CD8-positive, alpha-beta memory T cell (primary cell): ENCODE measurements at regions not wholly inside any gene's neighbourhood (a gene's known extent, or its start where the extent isn't known, plus 50 kb on each side); places are given as distances from the start of the nearest gene placed in this dataset.

ENCODE experiments used
- CTCF ChIA-PET: fragments of 350-600 bp; sonication (Branson Sonifier 250); formaldehyde crosslinking; loops from one replicate; lab custom pipeline; 2021; ENCODE audit warnings: antibody characterized with exemption; lab: Charles Lee
- POLR2A ChIA-PET: fragments of 350-600 bp; sonication (Branson Sonifier 250); formaldehyde crosslinking; loops from one replicate; lab custom pipeline; 2021; ENCODE audit warnings: antibody characterized with exemption; lab: Charles Lee
- DNase-seq, 5 donors: peaks; one replicate each; pipeline versions ENCODE4 v3.0.0 to v3.0.0-alpha.2; 2020 to 2022; ENCODE audit warnings: mixed read lengths in 1 of 5
- H3K27ac ChIP-seq: one replicate; pipeline ENCODE4 v1.7.0; 2013; ENCODE audit warnings: low read depth, mild to moderate bottlenecking, low read length, moderate library complexity
- H3K27me3 ChIP-seq: 2 replicates; pipeline ENCODE4 v1.7.0; 2013; ENCODE audit warnings: low read length, mild to moderate bottlenecking; ENCODE audit not compliant: insufficient read depth, poor library complexity, severe bottlenecking
- H3K36me3 ChIP-seq: 2 replicates; pipeline ENCODE4 v1.7.0; 2013; ENCODE audit warnings: mild to moderate bottlenecking, low read length, moderate library complexity; ENCODE audit not compliant: insufficient read depth
- H3K4me1 ChIP-seq: 2 replicates; pipeline ENCODE4 v1.7.0; 2013; ENCODE audit warnings: mild to moderate bottlenecking, low read length, moderate library complexity; ENCODE audit not compliant: insufficient read depth
- H3K4me3 ChIP-seq: 2 replicates; pipeline ENCODE4 v1.7.0; 2013; ENCODE audit warnings: mild to moderate bottlenecking, low read length
- H3K9me3 ChIP-seq: 2 replicates; pipeline ENCODE4 v1.7.0; 2013; ENCODE audit warnings: mild to moderate bottlenecking, low read length
- H3K27ac Mint-ChIP-seq, 8 donors: one replicate each; pipeline ENCODE4 v1.8.0; 2020 to 2021; ENCODE audit warnings: mixed read lengths in 8 of 8, mild to moderate bottlenecking in 6 of 8, inconsistent platforms in 3 of 8, moderate library complexity in 3 of 8
- H3K27me3 Mint-ChIP-seq, 2 donors: one replicate each; pipeline ENCODE4 v1.8.0; 2020 to 2021; ENCODE audit warnings: mixed read lengths in 2 of 2, mild to moderate bottlenecking in 1 of 2, moderate library complexity in 1 of 2
- H3K36me3 Mint-ChIP-seq, 3 donors: one replicate each; pipeline ENCODE4 v1.8.0; 2020 to 2021; ENCODE audit warnings: mixed read lengths in 3 of 3, inconsistent platforms in 1 of 3, mild to moderate bottlenecking in 1 of 3
- H3K4me1 Mint-ChIP-seq, 3 donors: one replicate each; pipeline ENCODE4 v1.8.0; 2020 to 2021; ENCODE audit warnings: mixed read lengths in 3 of 3, inconsistent platforms in 1 of 3, mild to moderate bottlenecking in 1 of 3
- H3K4me3 Mint-ChIP-seq, 7 donors: one replicate each; pipeline ENCODE4 v1.8.0; 2020 to 2021; ENCODE audit warnings: mixed read lengths in 7 of 7, mild to moderate bottlenecking in 6 of 7, moderate library complexity in 4 of 7, inconsistent platforms in 2 of 7
- H3K9me3 Mint-ChIP-seq, 5 donors: one replicate each; pipeline ENCODE4 v1.8.0; 2020 to 2022; ENCODE audit warnings: mixed read lengths in 5 of 5, mild to moderate bottlenecking in 3 of 5, moderate library complexity in 2 of 5, inconsistent platforms in 1 of 5

GRCh38 chr6:51260003-51260402, 441.3 kb downstream of the TFAP2B start:
- Mint-ChIP-seq H3K27me3 (no peaks in the 10 kb centered on the region), H3K27ac (no peak overlapping the region), H3K4me3 (no peak overlapping the region), H3K36me3 (no peaks in the 10 kb centered on the region), H3K9me3 (peaks cover 0 to 10% (median 2%) of the 10 kb centered on the region in 5 donors), H3K4me1 (no peaks in the 10 kb centered on the region)
- CTCF ChIA-PET: no interaction called here
- H3K27me3 ChIP-seq: no peaks in the 10 kb centered on the region
- H3K4me3 ChIP-seq: no peak overlapping the region
- no peak for DNase-seq
- H3K4me1 ChIP-seq: no peaks in the 10 kb centered on the region
- no peak overlapping the region for H3K27ac ChIP-seq
- H3K36me3 ChIP-seq: no peaks in the 10 kb centered on the region
- no peaks in the 10 kb centered on the region for H3K9me3 ChIP-seq
- POLR2A ChIA-PET: no interaction called here

GRCh38 chr6:51261691-51262090, 443.0 kb downstream of the TFAP2B start:
- Mint-ChIP-seq H3K4me1 (no peaks in the 10 kb centered on the region), H3K27me3 (no peaks in the 10 kb centered on the region), H3K27ac (no peak overlapping the region), H3K36me3 (no peaks in the 10 kb centered on the region), H3K9me3 (peaks cover 0 to 17% (median 2%) of the 10 kb centered on the region in 5 donors), H3K4me3 (no peak overlapping the region)
- Histone ChIP-seq H3K4me3 (no peak overlapping the region), H3K36me3 (no peaks in the 10 kb centered on the region), H3K9me3 (no peaks in the 10 kb centered on the region), H3K27me3 (no peaks in the 10 kb centered on the region), H3K4me1 (no peaks in the 10 kb centered on the region), H3K27ac (no peak overlapping the region)
- no peak for DNase-seq
- ChIA-PET POLR2A (no interaction called here), CTCF (no interaction called here)

DNA sequence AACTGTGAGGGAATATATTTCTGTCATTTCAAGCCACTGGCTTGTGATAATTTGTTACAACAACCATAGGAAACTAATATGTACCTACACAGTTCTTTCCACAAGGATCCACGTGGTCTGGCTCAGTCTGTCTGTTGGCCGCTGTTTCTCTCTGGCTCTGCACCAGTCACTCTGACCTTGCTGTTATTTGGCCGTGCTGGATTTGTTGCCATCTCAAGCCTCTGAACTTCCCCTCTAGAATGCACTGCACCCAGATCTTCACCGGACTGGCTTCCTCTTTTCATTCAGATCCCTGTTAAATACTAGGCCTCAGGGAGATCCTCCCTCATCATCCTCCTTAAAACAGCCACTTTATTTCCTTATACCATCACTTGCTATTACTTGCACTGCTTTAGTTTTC, 446.8 kb downstream of the TFAP2B start:
- POLR2A ChIA-PET: no interaction called here
- Mint-ChIP-seq H3K27me3 (no peaks in the 10 kb centered on the region), H3K4me3 (no peak overlapping the region), H3K9me3 (peaks cover 0 to 13% (median 4%) of the 10 kb centered on the region in 5 donors), H3K36me3 (no peaks in the 10 kb centered on the region), H3K4me1 (no peaks in the 10 kb centered on the region), H3K27ac (no peak overlapping the region)
- no peak for DNase-seq
- Histone ChIP-seq H3K27ac (no peak overlapping the region), H3K4me3 (no peak overlapping the region), H3K36me3 (no peaks in the 10 kb centered on the region), H3K9me3 (no peaks in the 10 kb centered on the region), H3K4me1 (no peaks in the 10 kb centered on the region), H3K27me3 (no peaks in the 10 kb centered on the region)
- CTCF ChIA-PET: no interaction called here

DNA sequence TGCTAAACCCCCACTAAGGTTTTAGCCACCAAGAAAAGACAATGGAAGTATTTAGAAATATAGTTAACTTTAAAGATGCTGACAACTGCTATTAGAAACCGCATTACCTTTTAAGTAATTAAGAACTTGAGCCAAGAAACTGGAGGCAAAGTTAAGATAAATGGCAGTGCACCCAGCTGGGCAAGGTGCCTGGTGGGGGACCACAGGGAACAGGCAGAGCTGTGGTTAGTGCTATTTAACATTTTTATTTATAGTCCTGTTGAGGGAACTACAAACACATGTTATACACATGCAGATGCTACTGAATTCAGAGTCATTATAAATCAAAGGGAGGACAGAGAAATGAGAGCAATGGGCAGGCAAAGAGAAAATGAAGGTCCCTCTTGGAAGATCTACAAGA, 447.9 kb downstream of the TFAP2B start:
- Histone ChIP-seq H3K4me1 (no peaks in the 10 kb centered on the region), H3K27me3 (no peaks in the 10 kb centered on the region), H3K4me3 (no peak overlapping the region), H3K9me3 (no peaks in the 10 kb centered on the region), H3K27ac (no peak overlapping the region), H3K36me3 (no peaks in the 10 kb centered on the region)
- H3K4me1 Mint-ChIP-seq: no peaks in the 10 kb centered on the region
- no peaks in the 10 kb centered on the region for H3K36me3 Mint-ChIP-seq
- H3K27ac Mint-ChIP-seq: no peak overlapping the region
- no peak overlapping the region for H3K4me3 Mint-ChIP-seq
- ChIA-PET CTCF (no interaction called here), POLR2A (no interaction called here)
- no peak for DNase-seq
- no peaks in the 10 kb centered on the region for H3K27me3 Mint-ChIP-seq
- peaks cover 0 to 13% (median 4%) of the 10 kb centered on the region in 5 donors for H3K9me3 Mint-ChIP-seq

GRCh38 chr6:51268666-51269065, 450.0 kb downstream of the TFAP2B start:
- no peak overlapping the region for H3K4me3 ChIP-seq
- Mint-ChIP-seq H3K4me1 (no peaks in the 10 kb centered on the region), H3K36me3 (no peaks in the 10 kb centered on the region), H3K27me3 (no peaks in the 10 kb centered on the region), H3K9me3 (peaks cover 0 to 13% (median 4%) of the 10 kb centered on the region in 5 donors), H3K27ac (no peak overlapping the region), H3K4me3 (no peak overlapping the region)
- no peaks in the 10 kb centered on the region for H3K36me3 ChIP-seq
- no peaks in the 10 kb centered on the region for H3K27me3 ChIP-seq
- DNase-seq: no peak
- no peaks in the 10 kb centered on the region for H3K9me3 ChIP-seq
- ChIA-PET POLR2A (no interaction called here), CTCF (no interaction called here)
- no peak overlapping the region for H3K27ac ChIP-seq
- H3K4me1 ChIP-seq: no peaks in the 10 kb centered on the region

DNA sequence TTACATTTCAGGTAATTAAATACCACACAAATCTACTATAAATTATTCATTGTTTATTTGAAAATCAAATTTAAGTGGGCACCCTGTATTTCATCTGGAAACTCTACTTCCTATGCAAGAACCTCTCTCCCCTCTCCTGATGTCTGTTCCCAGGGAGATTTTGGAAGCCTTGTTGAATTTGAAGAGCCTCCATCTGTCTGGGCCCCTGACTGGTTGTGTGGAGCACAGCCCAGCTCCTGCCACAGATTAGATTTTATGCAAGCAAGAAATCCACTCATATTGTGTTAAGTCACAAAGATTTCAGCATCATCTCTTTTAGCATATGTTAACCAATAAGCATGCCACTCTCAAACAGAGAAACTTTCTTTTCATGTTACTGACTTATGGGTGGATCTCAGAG, 451.2 kb downstream of the TFAP2B start:
- H3K4me3 Mint-ChIP-seq: no peak overlapping the region
- H3K36me3 ChIP-seq: no peaks in the 10 kb centered on the region
- no peak overlapping the region for H3K4me3 ChIP-seq
- no peaks in the 10 kb centered on the region for H3K36me3 Mint-ChIP-seq
- no peak overlapping the region for H3K27ac Mint-ChIP-seq
- ChIA-PET CTCF (no interaction called here), POLR2A (no interaction called here)
- H3K4me1 ChIP-seq: no peaks in the 10 kb centered on the region
- H3K9me3 ChIP-seq: no peaks in the 10 kb centered on the region
- H3K9me3 Mint-ChIP-seq: peaks cover 0 to 13% (median 4%) of the 10 kb centered on the region in 5 donors
- no peak overlapping the region for H3K27ac ChIP-seq
- DNase-seq: no peak
- H3K4me1 Mint-ChIP-seq: no peaks in the 10 kb centered on the region
- H3K27me3 Mint-ChIP-seq: no peaks in the 10 kb centered on the region
- H3K27me3 ChIP-seq: no peaks in the 10 kb centered on the region

DNA sequence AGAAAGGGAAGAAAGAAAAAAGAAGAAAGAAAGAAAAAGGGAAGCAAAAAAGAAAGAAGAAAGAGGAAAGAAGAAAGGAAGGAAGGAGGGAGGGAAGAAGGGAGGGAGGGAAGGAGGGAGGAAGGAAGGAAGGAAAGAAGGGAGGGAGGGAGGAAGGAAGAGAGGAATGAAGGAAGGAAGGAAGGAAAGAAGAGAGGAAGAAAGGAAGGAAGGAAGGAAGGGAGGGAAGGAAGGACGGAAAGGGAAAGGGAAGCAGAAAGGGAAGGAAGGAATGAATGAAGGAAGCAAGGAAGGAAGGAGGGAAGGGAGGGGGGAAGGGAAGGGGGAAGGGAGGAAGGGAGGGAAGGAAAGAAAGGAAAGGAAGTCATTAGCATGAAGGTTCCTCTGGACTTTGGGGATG, 452.9 kb downstream of the TFAP2B start:
- Histone ChIP-seq H3K36me3 (no peaks in the 10 kb centered on the region), H3K27ac (no peak overlapping the region), H3K4me3 (no peak overlapping the region), H3K9me3 (no peaks in the 10 kb centered on the region), H3K4me1 (no peaks in the 10 kb centered on the region), H3K27me3 (no peaks in the 10 kb centered on the region)
- POLR2A ChIA-PET: no interaction called here
- no peaks in the 10 kb centered on the region for H3K27me3 Mint-ChIP-seq
- H3K4me3 Mint-ChIP-seq: no peak overlapping the region
- no peaks in the 10 kb centered on the region for H3K36me3 Mint-ChIP-seq
- no peak overlapping the region for H3K27ac Mint-ChIP-seq
- H3K4me1 Mint-ChIP-seq: no peaks in the 10 kb centered on the region
- H3K9me3 Mint-ChIP-seq: peaks cover 0 to 7% (median under 1%) of the 10 kb centered on the region in 5 donors
- DNase-seq: no peak
- CTCF ChIA-PET: no interaction called here

DNA sequence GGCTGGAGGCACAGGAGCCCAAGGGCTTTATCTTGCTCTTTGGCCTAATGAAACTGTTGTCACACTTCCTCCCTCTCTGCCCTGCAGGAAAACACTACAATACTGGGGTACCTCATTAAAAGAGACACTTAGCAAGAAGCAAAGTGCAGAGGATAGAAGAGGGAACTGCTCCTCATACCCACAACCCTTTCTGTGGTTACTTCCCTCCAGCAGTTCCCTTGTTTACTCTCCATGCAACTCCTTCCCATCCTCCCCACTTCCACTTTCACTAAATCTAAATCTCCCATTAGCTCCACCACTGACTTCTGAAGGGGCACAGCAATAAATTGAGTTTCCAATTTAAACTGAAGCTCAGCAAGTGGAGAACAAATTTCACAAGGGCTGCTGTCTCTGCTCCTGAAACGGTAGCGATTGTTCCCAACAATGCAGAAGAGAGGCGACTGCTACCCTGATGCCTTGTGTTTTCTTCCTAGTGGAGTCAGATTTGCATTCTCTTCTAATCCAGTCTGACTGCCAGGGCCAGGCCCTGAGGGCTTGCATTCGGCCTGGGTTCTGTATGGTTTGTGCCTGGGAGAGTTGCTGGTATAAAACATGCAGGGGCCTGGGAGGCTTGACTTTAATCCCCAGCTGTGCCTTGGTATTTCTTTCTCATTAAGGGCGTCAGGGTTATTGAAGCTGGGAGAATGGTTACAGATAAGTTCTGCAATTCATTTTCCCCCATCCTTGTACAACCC, 454.7 kb downstream of the TFAP2B start:
- ChIA-PET CTCF (interaction anchor here (1.1 kb wide), 1 partner anchor 25 kb away, joined by 3 read pairs; no protein-coding TSS in a partner anchor), POLR2A (no interaction called here)
- Histone ChIP-seq H3K4me3 (no peak overlapping the region), H3K4me1 (no peaks in the 10 kb centered on the region), H3K36me3 (no peaks in the 10 kb centered on the region), H3K27ac (no peak overlapping the region), H3K27me3 (no peaks in the 10 kb centered on the region), H3K9me3 (no peaks in the 10 kb centered on the region)
- peaks cover 0 to 7% (median 0%) of the 10 kb centered on the region in 5 donors for H3K9me3 Mint-ChIP-seq
- H3K27ac Mint-ChIP-seq: no peak overlapping the region
- no peaks in the 10 kb centered on the region for H3K27me3 Mint-ChIP-seq
- H3K36me3 Mint-ChIP-seq: no peaks in the 10 kb centered on the region
- no peaks in the 10 kb centered on the region for H3K4me1 Mint-ChIP-seq
- H3K4me3 Mint-ChIP-seq: no peak overlapping the region
- no peak for DNase-seq
